PFSK-1 (cell line): ENCODE measurements at regions not wholly inside any gene's neighbourhood (a gene's known extent, or its start where the extent isn't known, plus 50 kb on each side); places are given as distances from the start of the nearest gene placed in this dataset.

Experiments used
- FOXP2 ChIP-seq: optimal IDR thresholded peaks from 2 replicates; pipeline ENCODE3; 2011; ENCODE audit warnings: borderline replicate concordance, control low read depth, inconsistent platforms; ENCODE audit not compliant: insufficient read depth; ENCODE audit errors: extremely low read length, extremely low read depth
- POLR2AphosphoS5 ChIP-seq: IDR thresholded peaks from 2 replicates; pipeline ENCODE4 v1.6.1; 2012; ENCODE audit warnings: low read depth, mild to moderate bottlenecking, control low read depth, low read length, moderate library complexity
- TAF1 ChIP-seq: IDR thresholded peaks from 2 replicates; pipeline ENCODE4 v1.6.1; 2012; ENCODE audit warnings: low read length, control low read depth, borderline replicate concordance; ENCODE audit not compliant: insufficient read depth
- TF ChIP-seq, protein P1 (sequence below), 2 experiments: IDR thresholded peaks; 2 replicates each; pipeline versions ENCODE4 v1.6.1 to v1.8.0; 2011 to 2012; ENCODE audit warnings: low read depth in 2 of 2, low read length in 2 of 2, control low read depth in 1 of 2, inconsistent platforms in 1 of 2, mild to moderate bottlenecking in 1 of 2, moderate library complexity in 1 of 2; ENCODE audit not compliant: insufficient read depth in 1 of 2

DNA sequence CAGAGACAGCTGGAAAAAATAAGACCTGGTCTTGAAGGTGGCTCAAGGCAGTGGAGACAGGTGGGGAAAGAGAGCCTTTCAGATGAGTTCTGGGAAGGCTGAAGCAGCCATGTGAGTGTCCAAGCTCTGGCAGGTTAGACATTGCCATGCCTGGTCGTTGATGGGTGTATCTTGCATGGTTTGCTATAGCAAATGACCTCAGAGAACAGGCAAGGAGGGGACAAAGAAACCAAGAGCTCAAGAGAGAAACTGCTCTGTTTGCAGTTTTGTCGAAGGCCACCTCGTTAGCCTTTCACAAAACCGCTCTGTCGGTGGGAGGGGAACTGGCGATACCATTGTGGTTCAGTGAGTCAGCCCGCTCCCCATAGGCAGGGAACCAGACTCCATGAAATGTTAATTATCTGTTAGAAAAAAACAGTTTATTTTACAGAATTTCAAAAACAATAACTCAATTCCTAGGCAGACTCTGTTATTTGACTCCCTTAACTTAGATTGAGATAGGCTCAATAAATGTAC lies 82.8 kb upstream of the ARGLU1 start:
- TF ChIP-seq POLR2AphosphoS5 (no peak), TAF1 (no peak), FOXP2 (no peak)
- TF ChIP-seq, protein P1, sequence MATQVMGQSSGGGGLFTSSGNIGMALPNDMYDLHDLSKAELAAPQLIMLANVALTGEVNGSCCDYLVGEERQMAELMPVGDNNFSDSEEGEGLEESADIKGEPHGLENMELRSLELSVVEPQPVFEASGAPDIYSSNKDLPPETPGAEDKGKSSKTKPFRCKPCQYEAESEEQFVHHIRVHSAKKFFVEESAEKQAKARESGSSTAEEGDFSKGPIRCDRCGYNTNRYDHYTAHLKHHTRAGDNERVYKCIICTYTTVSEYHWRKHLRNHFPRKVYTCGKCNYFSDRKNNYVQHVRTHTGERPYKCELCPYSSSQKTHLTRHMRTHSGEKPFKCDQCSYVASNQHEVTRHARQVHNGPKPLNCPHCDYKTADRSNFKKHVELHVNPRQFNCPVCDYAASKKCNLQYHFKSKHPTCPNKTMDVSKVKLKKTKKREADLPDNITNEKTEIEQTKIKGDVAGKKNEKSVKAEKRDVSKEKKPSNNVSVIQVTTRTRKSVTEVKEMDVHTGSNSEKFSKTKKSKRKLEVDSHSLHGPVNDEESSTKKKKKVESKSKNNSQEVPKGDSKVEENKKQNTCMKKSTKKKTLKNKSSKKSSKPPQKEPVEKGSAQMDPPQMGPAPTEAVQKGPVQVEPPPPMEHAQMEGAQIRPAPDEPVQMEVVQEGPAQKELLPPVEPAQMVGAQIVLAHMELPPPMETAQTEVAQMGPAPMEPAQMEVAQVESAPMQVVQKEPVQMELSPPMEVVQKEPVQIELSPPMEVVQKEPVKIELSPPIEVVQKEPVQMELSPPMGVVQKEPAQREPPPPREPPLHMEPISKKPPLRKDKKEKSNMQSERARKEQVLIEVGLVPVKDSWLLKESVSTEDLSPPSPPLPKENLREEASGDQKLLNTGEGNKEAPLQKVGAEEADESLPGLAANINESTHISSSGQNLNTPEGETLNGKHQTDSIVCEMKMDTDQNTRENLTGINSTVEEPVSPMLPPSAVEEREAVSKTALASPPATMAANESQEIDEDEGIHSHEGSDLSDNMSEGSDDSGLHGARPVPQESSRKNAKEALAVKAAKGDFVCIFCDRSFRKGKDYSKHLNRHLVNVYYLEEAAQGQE (IDR thresholded peaks at IDR 0.05; ENCODE audit: insufficient read depth in 1 of 2, low read depth in 2 of 2, low read length in 2 of 2) = no peak
